BJ (cell line): ENCODE measurements at regions not wholly inside any gene's neighbourhood (a gene's known extent, or its start where the extent isn't known, plus 50 kb on each side); places are given as distances from the start of the nearest gene placed in this dataset. TPM values are rescaled to one million over a fixed set of nuclear protein-coding genes. Genes with fewer than 3 reads are reported as not detected.

ENCODE experiments used
- CTCF ChIA-PET: fragments of 350-600 bp; formaldehyde crosslinking; extraction: SDS; loops from one replicate; lab custom pipeline; 2021; ENCODE audit warnings: antibody characterized with exemption, inconsistent platforms; lab: Yijun Ruan, JAX
- POLR2A ChIA-PET: fragments of 300-600 bp; sonication (Branson Sonifier 250); formaldehyde crosslinking; extraction: SDS; loops from one replicate; lab custom pipeline; 2021; ENCODE audit warnings: antibody characterized with exemption; lab: Charles Lee
- DNase-seq: peaks from one replicate; pipeline ENCODE4 v3.0.0-alpha.2; 2011; ENCODE audit warnings: low read depth
- H3K27me3 ChIP-seq: 2 replicates; pipeline ENCODE4 v1.6.0; 2011; ENCODE audit warnings: low read length; ENCODE audit not compliant: control insufficient read depth, insufficient read depth
- H3K36me3 ChIP-seq: 2 replicates; pipeline ENCODE4 v1.5.1; 2011; ENCODE audit warnings: low read length; ENCODE audit not compliant: control insufficient read depth, insufficient read depth
- H3K4me3 ChIP-seq: 2 replicates; pipeline ENCODE4 v1.5.1; 2011; ENCODE audit warnings: low read depth, mild to moderate bottlenecking, control low read depth, low read length
- small RNA-seq: library from RNA; depleted of rRNA; stranded (forward); fragments of <200 nt; gene quantifications from one replicate; pipeline ENCODE3, GENCODE V24; 2012; ENCODE audit warnings: low replicate concordance, low read depth; ENCODE audit not compliant: insufficient read length
- TF ChIP-seq, protein P1 (sequence below): IDR thresholded peaks from 2 replicates; pipeline ENCODE4 v1.5.1; 2011; ENCODE audit warnings: low read depth, mild to moderate bottlenecking, control low read depth, inconsistent platforms, low read length, moderate library complexity; ENCODE audit not compliant: insufficient read depth

DNA sequence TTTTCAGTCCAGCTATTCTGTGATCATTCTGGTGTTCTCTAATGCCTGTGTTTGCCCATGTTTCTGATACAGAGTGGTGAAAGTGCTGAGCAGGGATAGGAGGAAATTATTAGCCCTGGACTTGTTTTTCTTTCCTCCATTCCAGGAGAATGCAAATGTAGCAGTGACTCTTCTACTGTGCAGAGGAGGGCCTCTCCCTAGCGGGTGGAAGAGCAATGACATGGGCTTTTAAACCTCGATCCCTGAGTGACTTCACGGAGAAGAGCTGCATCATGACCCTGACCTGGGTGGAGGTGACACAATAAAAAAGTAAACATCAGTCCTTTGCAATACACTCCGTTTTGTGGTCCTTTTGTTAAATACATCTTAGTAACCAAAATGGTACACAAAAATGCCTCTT, 68.0 kb upstream of the NETO1 start:
- no peak for DNase-seq
- no peaks in the 10 kb centered on the region for H3K27me3 ChIP-seq
- POLR2A ChIA-PET, result no interaction called here
- TF ChIP-seq, protein P1, sequence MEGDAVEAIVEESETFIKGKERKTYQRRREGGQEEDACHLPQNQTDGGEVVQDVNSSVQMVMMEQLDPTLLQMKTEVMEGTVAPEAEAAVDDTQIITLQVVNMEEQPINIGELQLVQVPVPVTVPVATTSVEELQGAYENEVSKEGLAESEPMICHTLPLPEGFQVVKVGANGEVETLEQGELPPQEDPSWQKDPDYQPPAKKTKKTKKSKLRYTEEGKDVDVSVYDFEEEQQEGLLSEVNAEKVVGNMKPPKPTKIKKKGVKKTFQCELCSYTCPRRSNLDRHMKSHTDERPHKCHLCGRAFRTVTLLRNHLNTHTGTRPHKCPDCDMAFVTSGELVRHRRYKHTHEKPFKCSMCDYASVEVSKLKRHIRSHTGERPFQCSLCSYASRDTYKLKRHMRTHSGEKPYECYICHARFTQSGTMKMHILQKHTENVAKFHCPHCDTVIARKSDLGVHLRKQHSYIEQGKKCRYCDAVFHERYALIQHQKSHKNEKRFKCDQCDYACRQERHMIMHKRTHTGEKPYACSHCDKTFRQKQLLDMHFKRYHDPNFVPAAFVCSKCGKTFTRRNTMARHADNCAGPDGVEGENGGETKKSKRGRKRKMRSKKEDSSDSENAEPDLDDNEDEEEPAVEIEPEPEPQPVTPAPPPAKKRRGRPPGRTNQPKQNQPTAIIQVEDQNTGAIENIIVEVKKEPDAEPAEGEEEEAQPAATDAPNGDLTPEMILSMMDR, result no peak
- H3K36me3 ChIP-seq, result no peaks in the 10 kb centered on the region
- CTCF ChIA-PET, result no interaction called here
- H3K4me3 ChIP-seq, result no peak overlapping the region

DNA sequence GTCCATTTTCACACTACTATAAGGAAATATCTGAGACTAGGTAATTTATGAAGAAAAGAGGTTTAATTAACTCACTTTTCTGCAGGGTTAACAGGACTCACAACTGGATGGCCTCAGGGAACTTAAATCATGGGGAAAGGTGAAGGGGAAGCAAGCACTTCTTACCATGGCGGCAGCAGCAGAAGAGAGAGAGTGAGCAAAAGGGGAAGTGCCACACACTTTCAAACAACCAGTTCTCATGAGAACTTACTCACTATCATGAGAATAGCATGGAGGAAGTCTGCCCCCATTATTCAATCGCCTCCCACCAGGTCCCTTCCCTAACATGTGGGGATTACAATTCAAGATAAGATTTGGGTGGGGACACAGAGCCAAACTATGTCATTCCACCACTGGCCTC, 55.1 kb upstream of the NETO1 start:
- H3K27me3 ChIP-seq, result no peaks in the 10 kb centered on the region
- TF ChIP-seq, protein P1, result no peak
- ChIA-PET CTCF (no interaction called here), POLR2A (no interaction called here)
- no peak overlapping the region for H3K4me3 ChIP-seq
- DNase-seq, result no peak
- no peaks in the 10 kb centered on the region for H3K36me3 ChIP-seq

Small RNA genes in the stretch of these regions (small RNA-seq; reads per million reads assigned to genes)
- not detected for gene RN7SL401P
